NOMO-1 (cell line): ENCODE measurements at regions not wholly inside any gene's neighbourhood (a gene's known extent, or its start where the extent isn't known, plus 50 kb on each side); places are given as distances from the start of the nearest gene placed in this dataset.
"Not testable (repeated sequence)": the region's sequence is repeated elsewhere in the genome, so short reads cannot be mapped to it uniquely, and the experiment has no call there.

ENCODE experiments used
- DNase-seq, 2 experiments: peaks; one replicate each; lab custom pipeline; 2025; ENCODE audit not compliant: unreplicated experiment in 2 of 2; lab: John Stamatoyannopoulos, UW

DNA sequence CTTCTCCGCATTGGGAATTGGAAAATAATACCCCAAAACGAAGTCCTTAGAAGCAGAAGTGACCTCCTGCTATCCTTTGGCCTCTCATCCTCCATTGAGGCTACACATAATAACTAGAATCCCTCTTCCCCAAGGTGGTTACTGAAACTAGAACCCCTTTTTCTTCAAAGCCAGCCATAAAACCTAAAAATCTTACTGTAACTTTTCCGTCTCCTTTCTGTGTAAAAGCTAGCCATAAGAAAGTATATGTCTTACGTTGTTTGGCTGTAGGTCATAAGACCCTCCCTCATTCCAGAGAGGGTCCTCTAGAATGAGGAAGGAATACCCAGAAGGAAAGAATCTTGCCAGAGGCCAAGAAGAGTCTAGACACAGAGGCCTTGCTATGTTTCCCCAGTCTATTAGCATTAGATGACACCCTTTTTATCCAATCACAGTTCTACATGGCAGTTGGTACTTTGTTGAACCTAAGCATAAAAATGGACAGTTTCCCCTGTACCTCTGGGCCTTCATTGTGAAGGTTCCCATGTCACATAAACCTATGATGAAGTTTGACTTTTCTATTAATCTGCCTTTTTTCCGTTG is 133.9 kb upstream of the BTN3A2 start:
- DNase-seq: no peak

GRCh38 chr6:26232306-26232939 is 132.6 kb upstream of the BTN3A2 start:
- no peak for DNase-seq

DNA sequence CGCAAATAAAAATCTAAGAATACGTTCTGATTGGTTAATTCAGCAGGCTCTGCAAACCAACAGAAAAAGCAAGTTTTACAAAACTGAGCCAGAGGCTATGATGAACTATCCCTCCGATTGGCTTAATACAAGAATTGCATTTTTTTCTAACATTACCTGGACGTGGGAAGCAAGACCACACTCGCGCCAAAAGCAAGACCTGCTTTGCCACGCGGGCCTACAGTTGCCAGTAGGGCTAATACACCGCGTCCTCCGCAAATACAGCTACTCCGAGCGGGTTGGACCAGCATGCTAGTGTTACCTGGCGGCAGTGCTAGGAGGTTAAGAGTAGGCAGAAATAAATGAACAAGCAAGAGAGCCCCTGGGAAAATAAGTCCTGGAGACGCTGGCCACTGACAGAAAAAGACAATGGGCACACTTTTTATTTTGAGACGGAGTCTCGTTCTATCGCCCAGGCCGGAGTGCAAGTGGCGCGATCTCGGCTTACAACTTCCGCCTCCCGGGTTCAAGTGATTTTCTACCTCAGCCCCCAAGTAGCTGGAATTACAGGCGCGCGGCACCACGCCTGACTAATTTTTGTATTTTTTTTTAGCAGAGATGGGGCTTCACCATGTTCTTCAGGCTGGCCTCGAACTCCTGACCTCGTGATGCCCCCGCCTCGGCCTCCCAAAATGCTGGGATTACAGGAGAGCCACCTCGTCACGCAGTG is 131.9 kb upstream of the BTN3A2 start:
- DNase-seq: no peak

DNA sequence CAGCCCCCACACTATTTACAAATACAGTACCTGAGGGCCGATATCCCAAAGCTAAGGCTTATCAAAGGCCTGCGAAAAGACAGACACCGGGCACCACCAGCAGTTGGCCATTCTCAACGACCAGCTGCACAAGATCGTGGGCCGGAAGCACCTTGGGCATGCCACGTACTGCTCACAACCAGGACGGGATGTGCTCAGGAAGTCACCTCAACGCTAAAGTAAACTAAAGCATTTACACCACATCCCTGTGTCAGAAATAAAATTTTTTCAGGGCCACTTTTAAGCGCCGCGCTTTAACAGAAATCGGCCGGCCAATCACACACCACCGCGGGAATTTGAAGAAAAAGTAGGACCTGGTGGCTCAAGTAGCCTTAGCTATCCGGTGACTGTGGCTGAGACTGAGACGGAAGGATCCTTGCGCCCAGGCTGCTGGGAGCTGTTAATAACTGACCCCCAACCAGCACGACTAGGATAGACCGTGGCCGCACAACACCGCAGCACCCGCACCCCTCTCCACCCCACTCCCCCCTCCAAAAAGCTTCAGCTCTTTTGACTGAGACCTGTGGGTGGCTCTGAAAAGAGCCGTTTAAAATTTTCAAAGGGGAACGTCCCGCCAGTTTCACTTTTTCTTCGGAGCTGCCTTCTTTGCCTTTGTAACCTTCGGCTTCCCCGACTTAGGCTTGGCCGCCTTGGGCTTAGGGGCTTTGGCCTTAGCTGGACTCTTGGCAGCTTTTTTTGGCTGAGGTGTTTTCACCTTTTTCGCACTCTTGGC is 131.2 kb upstream of the BTN3A2 start:
- DNase-seq: peak; percentile 91

DNA sequence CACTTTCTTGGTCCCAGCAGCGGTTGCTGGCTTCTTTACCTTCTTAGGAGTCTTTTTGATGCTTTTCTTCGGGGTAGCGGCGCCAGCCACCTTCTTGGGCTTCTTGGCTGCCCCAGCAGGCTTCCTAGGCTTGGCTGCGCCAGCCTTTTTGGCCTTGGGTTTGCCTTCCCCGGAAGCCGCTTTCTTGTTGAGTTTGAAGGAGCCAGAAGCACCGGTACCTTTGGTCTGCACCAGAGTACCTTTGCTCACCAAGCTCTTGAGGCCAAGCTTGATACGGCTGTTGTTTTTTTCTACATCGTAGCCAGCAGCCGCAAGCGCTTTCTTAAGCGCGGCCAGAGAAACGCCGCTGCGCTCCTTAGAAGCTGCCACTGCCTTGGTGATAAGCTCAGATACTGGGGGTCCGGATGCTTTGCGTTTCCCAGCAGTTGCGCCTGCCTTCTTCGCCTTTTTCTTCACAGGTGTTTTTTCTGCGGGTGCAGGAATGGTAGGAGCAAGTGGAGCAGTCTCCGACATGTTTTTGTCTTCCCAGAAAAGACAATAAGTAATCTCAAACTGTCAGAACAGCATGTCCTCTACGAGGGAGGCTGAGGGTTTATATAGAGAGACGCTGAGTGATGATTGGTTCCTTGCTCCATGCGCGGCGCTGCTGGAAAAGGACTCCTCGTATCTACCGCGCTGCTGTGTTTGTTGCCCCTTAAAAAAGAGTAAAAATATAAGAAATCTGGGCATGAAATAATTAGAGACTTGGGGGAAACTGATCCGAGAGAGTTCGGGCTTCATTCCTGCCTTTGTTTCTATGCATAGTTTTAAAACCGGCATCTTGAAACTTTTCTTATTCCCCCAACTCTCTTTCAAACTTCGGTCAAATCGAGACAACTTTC is 130.3 kb upstream of the BTN3A2 start:
- peak; percentile 70 to 83 for DNase-seq

DNA sequence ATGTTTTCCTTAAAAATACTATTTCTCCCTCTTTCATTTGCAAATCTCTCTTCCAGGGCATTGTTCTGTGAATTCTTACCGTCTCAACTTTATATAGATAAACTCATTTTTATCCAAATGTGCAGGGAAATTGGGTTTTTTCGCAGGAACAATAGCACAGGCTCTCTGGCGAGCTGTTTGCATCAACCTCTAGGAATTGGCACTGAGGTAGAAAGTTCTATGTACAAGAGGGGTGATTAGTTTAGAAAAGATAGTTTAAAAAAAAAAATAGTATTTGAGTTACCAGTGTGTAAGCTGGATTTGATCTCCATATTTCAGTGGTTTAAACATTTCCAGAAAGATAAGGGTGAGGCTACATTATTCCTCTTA is 129.7 kb upstream of the BTN3A2 start:
- peak in 1 of 2 experiments; percentile 18 for DNase-seq

DNA sequence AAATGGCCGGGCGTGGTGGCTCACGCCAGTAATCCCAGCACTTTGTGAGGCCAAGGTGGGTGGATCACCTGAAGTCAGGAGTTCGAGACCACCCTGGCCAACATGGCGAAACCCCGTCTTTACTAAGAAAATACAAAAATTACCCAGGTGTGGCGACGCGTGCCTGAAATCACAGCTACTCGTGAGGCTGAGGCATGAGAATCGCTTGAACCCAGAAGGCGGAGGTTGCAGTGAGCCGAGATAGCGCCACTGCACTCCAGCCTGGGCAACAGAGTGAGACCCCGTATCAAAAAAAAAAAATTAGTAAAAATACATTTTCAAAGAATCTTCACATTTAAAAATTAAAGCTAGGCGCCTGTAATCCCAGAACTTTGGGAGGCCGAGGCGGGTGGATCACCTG is 125.6 kb upstream of the BTN3A2 start:
- not testable (repeated sequence) for DNase-seq

- DNase-seq: no peak
Observed at GRCh38 chr6:26240157-26241032, 124.6 kb upstream of the BTN3A2 start.

- DNase-seq: no peak
Observed at GRCh38 chr6:26241033-26241895, 123.7 kb upstream of the BTN3A2 start.

DNA sequence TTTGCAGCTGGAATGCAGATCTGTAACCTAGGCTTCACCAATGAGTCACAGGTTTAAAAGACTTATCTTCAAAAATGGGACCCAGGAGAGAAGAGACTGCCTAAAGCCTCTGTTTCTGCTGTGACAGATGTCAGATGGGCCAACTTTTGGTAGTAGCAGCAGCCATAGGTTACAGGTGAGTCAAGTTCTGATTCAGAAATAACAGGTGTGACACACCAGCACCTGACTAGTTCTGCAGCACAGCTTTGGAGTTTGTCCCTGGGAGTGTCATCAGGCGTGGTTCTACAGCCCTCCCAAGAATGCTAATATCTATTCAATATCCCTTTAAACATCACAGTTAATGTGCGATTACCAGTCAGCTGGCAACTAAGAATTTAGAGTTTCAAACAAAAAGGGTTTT is 121.9 kb upstream of the BTN3A2 start:
- no peak for DNase-seq

DNA sequence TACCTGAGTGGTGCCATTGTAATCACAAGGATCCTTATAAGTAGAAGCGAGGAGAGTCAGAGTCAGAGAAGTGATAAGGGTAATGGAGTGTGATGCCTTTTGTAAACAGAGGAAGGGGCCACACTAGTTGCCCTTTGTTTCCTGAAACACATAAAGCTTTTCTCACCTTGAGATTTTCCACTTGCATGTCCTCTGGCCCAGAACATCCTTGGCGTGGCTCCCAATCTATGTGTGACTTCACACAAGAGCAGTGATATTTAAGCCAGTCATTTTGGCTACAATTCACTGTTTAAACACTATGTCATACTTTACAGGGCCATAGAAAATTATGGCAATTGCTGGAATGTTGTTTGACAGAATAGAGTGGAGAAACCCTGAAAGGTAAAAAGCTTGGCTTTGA is 121.2 kb upstream of the BTN3A2 start:
- no peak for DNase-seq

DNA sequence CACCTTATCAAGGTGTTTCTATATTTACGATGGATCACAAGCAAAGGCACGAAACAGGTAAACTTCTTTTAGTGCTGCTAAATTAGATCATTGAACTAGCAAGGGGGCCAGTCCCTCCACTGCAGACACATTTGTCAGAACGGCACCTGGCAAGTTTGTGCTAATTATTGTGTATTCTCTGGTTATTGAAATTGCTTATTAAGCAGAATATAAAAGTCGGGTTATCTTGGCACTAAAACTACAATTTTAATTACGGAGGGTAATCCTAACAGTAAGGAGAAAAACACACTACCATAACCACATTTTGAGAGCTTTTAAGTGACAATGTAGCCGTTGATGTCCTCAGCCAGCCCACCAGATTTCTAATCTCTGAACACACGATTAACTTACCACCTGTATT is 118.9 kb upstream of the BTN3A2 start:
- no peak for DNase-seq

DNA sequence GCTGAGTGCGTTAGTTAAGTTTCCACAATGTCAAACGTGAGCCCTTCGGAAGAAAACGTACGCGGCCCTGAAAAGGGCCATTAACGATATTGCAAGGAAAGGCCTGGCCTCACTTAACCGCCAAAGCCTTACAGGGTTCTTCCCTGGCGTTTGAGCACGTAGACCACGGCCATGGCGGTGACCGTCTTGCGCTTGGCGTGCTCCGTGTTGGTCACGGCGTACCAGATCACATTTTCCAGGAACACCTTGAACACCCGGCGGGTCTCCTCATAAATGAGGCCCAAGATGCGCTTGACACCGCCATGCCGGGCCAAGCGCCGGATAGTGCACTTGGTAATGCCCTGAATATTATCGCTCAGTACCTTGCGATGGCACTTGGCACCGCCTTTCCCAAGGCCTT is 118.4 kb upstream of the BTN3A2 start:
- no peak for DNase-seq

DNA sequence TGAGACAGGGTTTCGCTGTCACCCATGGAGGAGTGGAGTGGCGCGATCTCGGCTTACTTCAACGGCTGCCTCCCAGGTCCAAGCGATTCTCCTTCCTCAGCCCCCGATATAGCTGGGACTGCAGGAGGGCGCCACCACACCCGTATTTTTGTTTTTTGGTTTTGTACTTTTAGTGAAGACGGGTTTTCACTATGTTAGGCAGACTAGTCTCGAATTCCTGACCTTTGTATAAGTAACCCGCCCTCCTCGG is 115.4 kb upstream of the BTN3A2 start:
- DNase-seq: peak; percentile 70 to 76

GRCh38 chr6:26249957-26250697 is 114.9 kb upstream of the BTN3A2 start:
- DNase-seq: peak; percentile 76 to 87

DNA sequence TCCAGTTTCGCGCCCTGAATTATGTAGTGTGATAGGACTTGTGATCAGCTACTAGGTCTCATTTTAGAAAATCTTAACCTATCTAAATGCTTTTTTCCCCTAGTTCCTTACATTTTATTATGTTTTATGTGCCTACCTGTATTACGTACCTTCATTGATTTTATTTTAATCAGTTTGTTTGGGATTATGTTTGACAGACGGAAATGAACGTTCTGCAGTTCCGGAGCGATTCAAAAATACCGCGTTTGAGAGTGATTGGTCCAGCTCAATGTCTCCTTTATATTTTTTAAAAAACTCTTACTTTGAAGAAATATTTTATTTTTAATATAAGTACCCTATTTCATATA is 114.3 kb upstream of the BTN3A2 start:
- DNase-seq: peak in 1 of 2 experiments; percentile 87

DNA sequence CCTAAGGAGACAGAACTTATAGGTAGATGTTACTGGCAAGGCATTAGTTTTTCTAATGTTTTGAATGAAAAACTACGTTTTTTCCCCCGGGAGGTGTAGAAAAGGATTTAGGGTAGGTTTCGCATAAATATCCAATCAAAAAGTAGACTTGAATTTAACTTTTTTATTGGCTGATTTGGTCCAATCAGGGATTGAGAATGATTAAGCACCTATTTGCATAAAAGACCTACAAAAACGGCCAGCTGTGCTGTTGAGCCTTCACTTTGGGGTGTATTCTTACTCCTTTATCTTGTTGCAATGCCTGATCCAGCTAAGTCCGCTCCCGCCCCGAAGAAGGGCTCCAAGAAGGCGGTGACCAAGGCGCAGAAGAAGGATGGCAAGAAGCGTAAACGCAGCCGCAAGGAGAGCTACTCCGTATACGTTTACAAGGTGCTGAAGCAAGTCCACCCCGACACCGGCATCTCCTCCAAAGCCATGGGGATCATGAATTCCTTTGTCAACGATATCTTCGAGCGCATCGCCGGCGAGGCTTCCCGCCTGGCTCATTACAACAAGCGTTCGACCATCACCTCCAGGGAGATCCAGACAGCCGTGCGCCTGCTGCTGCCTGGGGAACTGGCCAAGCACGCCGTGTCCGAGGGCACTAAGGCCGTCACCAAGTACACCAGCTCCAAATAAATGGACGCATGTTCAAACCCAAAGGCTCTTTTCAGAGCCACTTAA is 113.5 kb upstream of the BTN3A2 start:
- peak; percentile 85 to 94 for DNase-seq

DNA sequence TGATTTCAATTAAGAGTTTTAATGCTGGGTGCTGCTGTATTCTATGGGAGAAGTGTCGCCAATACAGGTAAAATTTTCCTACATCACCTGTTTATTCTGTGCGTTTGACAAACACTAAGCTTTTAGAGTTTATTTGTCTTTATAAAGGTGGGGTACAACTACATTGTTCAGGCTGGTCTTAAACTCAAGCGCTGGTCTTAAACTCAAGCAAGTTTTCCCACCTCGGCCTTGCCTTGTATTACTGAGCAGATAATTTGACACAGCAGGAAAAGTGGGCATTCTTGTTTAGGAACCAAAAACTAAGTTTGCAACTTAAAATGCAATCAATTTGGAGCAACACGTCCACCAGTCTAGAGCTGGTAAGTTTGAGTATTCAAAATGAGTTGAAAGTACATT is 112.9 kb upstream of the BTN3A2 start:
- DNase-seq: no peak
